A673 (cell line): ENCODE measurements at regions not wholly inside any gene's neighbourhood (a gene's known extent, or its start where the extent isn't known, plus 50 kb on each side); places are given as distances from the start of the nearest gene placed in this dataset.

Experiments
- BruUV-seq: library from RNA; stranded (reverse); fragments of 400-500 nt; replicated peaks from 2 replicates; lab custom pipeline; 2021; lab: Mats Ljungman, UMichigan
- CTCF ChIA-PET: fragments of 300-600 bp; sonication (Branson Sonifier 250); formaldehyde crosslinking; loops from one replicate; lab custom pipeline; 2022; ENCODE audit warnings: antibody characterized with exemption; lab: Charles Lee
- POLR2A ChIA-PET: fragments of 300-600 bp; sonication (Branson Sonifier 250); formaldehyde crosslinking; loops from one replicate; lab custom pipeline; 2022; ENCODE audit warnings: antibody characterized with exemption; ENCODE audit not compliant: low non-redundant PET; lab: Charles Lee
- DNase-seq: peaks from one replicate; pipeline ENCODE4 v3.0.0-alpha.2; 2015; ENCODE audit warnings: low spot score
- H3K27ac ChIP-seq: fragments of 200-600 bp; sonication (generic); 2 replicates; pipeline ENCODE4 v1.5.1; 2016; ENCODE audit warnings: mixed run types, low read depth, mild to moderate bottlenecking, mixed read lengths, antibody characterized with exemption, low read length; ENCODE audit not compliant: poor library complexity, severe bottlenecking
- H3K27me3 ChIP-seq: fragments of 200-600 bp; sonication (generic); replicated peaks from 2 replicates; pipeline ENCODE4 v1.6.1; 2017; ENCODE audit warnings: mixed run types, low read depth, mild to moderate bottlenecking, mixed read lengths, antibody characterized with exemption, low read length; ENCODE audit not compliant: insufficient read depth, poor library complexity
- H3K36me3 ChIP-seq: fragments of 200-600 bp; sonication (generic); 2 replicates; pipeline ENCODE4 v1.6.1; 2016; ENCODE audit warnings: mixed run types, mild to moderate bottlenecking, mixed read lengths, antibody characterized with exemption, low read length; ENCODE audit not compliant: insufficient read depth, poor library complexity, severe bottlenecking
- H3K4me1 ChIP-seq: fragments of 200-600 bp; sonication (generic); 2 replicates; pipeline ENCODE4 v1.6.1; 2017; ENCODE audit warnings: mixed run types, mild to moderate bottlenecking, mixed read lengths, antibody characterized with exemption, low read length; ENCODE audit not compliant: insufficient read depth, poor library complexity, severe bottlenecking
- H3K4me3 ChIP-seq: fragments of 200-600 bp; sonication (generic); 2 replicates; pipeline ENCODE4 v1.5.1; 2016; ENCODE audit warnings: low read depth, mixed run types, mild to moderate bottlenecking, mixed read lengths, low read length; ENCODE audit not compliant: poor library complexity, severe bottlenecking
- H3K9me3 ChIP-seq: fragments of 200-600 bp; sonication (generic); 2 replicates; pipeline ENCODE4 v1.6.1; 2016; ENCODE audit warnings: mixed run types, low read depth, mild to moderate bottlenecking, mixed read lengths, antibody characterized with exemption, low read length; ENCODE audit not compliant: poor library complexity, severe bottlenecking
- CTCF ChIP-seq: fragments of 300-800, 200-600 bp; sonication (generic); conservative IDR thresholded peaks from 2 replicates; pipeline ENCODE4 v1.5.1; 2017; ENCODE audit warnings: low read depth, mild to moderate bottlenecking, antibody characterized with exemption, low read length, moderate library complexity, mixed read lengths
- EZH2 ChIP-seq: fragments of 200-600 bp; sonication (generic); IDR thresholded peaks from 2 replicates; pipeline ENCODE4 v1.6.1; 2017; ENCODE audit warnings: borderline replicate concordance, low read depth, mild to moderate bottlenecking, mixed read lengths, antibody characterized with exemption, low read length; ENCODE audit not compliant: poor library complexity, severe bottlenecking
- intact Hi-C: fragments of 100-400 bp; cut with micrococcal nuclease; formaldehyde crosslinking; loops from one replicate; pipeline ENCODE4 v1.10.0; 2022; ENCODE audit not compliant: unreplicated experiment

- no peaks in the 10 kb centered on the region for H3K4me1 ChIP-seq
- H3K27ac ChIP-seq = no peak overlapping the region
- DNase-seq = no peak
- intact Hi-C loops = no loop called here
- TF ChIP-seq CTCF = no peak
- TF ChIP-seq EZH2 = no peak
- BruUV-seq = no TSS peak
- no peaks in the 10 kb centered on the region for H3K27me3 ChIP-seq
- POLR2A ChIA-PET = no interaction called here
- no peaks in the 10 kb centered on the region for H3K36me3 ChIP-seq
- H3K9me3 ChIP-seq = no peaks in the 10 kb centered on the region
- no peak overlapping the region for H3K4me3 ChIP-seq
- CTCF ChIA-PET = no interaction called here
These were observed 159.6 kb upstream of the TAS2R1 start for GRCh38 chr5:9789777-9790176.

GRCh38 chr5:9787861-9788600 lies 157.9 kb upstream of the TAS2R1 start:
- no peaks in the 10 kb centered on the region for H3K27me3 ChIP-seq
- H3K9me3 ChIP-seq = no peaks in the 10 kb centered on the region
- no peak for TF ChIP-seq CTCF
- TF ChIP-seq EZH2 = no peak
- BruUV-seq = no TSS peak
- no peak for DNase-seq
- CTCF ChIA-PET = interaction anchor here (0.6 kb wide), 1 partner anchor 396 kb away, joined by 4 read pairs; no protein-coding TSS in a partner anchor
- no peaks in the 10 kb centered on the region for H3K36me3 ChIP-seq
- H3K4me1 ChIP-seq = no peaks in the 10 kb centered on the region
- POLR2A ChIA-PET = no interaction called here
- intact Hi-C loops = no loop called here
- H3K27ac ChIP-seq = no peak overlapping the region
- H3K4me3 ChIP-seq = no peak overlapping the region

- TF ChIP-seq CTCF = no peak
- TF ChIP-seq EZH2 = no peak
- Histone ChIP-seq H3K27me3 (no peaks in the 10 kb centered on the region), H3K4me1 (no peaks in the 10 kb centered on the region), H3K9me3 (no peaks in the 10 kb centered on the region), H3K27ac (no peak overlapping the region), H3K4me3 (no peak overlapping the region), H3K36me3 (no peaks in the 10 kb centered on the region)
- BruUV-seq = no TSS peak
- DNase-seq = no peak
- ChIA-PET CTCF (no interaction called here), POLR2A (no interaction called here)
- intact Hi-C loops = no loop called here
These were observed 156.5 kb upstream of the TAS2R1 start for GRCh38 chr5:9786380-9787360.
